ENCODE measurements at regions not wholly inside any gene's neighbourhood (a gene's known extent, or its start where the extent isn't known, plus 50 kb on each side); places are given as distances from the start of the nearest gene placed in this dataset.
"Not testable (repeated sequence)": the region's sequence is repeated elsewhere in the genome, so short reads cannot be mapped to it uniquely, and the experiment has no call there.

DNA sequence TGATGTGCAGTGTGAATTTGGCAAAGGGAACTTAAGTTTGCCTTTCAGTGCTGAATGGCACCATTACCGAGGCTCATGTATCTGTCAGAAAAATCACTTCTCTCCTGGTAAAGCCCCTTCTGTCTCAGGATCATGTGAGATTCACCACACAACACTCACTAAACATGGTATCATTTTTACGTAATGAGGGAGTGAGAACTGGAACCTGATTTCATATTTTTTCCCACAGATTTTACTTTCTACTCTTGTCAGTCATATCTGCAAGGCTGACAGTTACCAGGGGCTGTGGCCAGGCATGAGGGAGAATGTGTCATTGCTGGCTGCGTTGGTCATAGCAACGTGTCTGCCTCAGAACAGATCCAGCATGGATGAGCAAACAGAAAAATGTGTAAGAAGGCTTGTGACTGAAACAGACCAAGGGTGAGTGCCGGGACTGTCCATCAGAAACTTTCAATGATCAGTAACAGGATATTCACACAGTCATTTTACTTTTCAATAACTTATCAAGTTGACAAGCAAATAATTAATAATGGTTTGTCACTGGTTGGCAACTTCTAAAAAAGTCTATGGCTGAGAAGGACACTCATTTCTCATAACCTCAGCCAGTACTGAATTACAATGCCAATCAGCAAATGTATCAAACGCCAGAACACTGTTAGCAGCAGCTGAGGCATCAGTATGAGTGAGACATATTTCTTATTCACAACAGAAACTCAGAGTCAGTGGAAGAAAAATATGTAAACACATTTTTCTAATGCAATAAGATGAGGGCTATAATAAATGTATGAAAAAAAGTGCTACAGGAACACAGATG lies 100.5 kb downstream of the CDC42EP3 start:
- peak; percentile 31 for DNase-seq

DNA sequence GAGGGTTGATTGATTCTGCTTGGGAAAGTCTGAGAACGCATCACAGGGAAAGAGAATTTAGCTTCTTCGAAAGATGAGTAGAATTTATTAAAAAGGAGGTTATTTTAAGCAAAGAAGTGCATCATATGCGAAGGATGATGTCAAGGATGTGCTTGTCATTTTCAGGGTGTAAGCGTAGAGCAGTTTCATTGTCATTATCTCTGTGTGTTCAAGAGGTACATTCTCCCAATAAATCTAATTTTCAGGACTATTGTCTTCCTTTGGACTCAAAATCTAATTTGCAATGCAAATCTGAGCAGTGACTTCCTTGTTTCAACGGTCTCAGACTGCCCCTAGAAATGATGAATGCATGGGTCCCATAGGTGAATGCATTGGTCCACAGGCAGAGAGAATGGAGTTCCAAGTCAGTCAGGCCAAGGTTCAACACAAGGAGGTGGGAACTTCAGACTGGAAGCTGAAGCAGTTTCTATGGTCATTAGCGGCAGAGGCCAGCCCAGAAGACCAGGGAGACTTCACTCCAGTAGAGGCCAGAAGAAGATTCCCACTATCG lies 99.8 kb downstream of the CDC42EP3 start:
- DNase-seq, result no peak

DNA sequence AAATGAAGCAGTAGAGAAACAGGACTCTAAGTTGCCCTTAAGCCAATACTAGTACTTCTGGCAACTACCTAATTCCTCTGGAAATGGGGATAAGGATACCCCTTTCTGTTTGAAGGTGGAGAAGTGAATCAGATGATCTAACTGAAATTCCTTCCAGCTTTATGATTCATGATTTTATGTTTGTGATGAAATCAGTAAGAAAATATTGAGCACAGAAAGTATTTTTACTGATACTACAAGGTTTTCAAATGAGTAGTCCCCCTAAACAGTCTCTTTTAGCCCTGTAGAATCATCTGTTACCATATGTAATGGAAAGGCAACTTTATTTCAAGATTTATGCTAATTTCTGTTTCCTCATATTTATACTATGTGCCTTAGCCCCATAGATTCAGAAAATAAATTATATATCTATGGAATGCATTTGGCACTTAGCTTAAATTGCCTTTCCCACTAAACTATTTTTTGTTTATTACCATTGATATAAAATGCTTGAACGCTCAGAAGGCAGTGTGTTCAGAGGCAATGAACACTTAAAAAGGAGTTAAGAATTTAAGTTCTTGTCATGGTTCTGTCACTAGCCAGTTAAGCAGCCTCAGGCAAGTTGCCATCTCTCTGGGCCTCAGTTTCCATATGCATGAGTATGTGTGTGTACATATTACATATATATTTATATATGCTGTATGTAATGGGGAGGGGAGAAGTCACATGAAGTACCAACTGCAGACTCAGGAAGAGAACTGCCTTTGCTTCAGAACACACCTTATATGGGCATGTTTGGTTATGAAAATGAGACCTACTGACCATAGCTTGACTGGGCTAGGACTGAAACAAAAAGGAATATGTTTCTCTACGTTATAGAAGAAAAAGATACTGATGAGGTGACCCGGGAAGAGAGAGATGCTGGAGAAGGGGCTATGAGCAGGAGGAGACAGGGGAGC lies 97.7 kb downstream of the CDC42EP3 start:
- no peak for DNase-seq

DNA sequence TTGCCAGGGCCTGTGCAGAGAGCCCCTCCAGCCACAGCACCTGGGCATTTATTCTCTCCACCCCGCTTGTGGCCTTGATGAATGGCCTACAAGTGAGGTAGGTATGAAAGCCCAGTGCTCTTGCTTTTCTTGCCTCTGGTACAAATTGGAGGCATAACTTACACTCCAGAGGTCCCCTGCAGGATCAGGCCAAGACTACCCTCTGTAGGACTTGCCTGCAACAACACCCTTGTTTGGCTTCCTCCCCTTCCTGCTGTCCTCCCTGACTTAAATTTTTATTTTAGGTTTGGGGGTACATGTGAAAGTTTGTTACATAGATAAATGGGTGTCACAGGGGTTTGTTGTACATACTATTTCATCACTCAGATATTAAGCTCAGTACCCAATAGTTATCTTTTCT lies 95.7 kb downstream of the CDC42EP3 start:
- DNase-seq, result no peak

GRCh38 chr2:37576194-37576593 lies 95.2 kb downstream of the CDC42EP3 start:
- not testable (repeated sequence) for DNase-seq

DNA sequence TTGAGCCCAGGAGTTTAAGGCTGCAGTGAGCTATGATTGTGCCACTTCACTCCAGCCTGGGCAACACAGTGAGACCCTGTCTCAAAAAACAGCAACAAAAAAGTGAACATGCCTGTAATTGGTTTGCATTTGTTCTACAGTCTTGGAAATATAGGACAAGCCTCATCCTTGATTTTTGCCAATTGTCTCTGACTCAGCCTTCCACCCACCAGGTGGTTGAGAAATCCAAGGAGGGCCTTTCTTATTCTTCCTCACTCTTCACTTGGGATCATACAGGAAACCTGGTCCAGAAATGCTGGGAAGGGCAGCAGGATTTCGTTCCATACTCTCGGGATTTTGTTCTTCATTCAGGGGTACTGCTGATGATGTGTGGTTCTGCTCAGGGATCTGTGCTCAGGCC lies 94.6 kb downstream of the CDC42EP3 start:
- DNase-seq, result no peak

DNA sequence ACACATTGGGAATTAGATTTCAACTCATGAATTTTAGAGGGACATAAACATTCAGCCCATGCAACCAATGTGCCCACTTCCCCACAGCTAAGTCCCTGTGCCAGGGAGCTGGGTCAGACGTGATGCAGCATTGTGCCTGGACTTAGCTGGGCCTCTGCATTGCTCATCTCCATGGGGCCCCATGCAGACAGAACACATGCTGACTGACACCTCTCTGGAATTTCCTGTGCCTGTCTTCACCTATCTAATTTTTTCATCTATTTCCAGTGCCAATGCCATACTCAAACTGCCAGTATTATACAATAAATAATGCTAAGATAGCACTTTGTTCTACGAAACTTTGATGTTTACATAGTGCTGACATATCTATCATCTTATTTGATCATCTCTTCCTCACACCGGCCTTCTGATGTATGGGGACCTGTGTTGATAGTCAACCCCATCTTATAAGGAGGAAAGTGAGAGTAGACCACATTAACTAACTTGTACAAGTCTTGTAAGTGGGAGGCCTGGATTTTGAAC lies 92.2 kb downstream of the CDC42EP3 start:
- DNase-seq, result no peak

- not testable (repeated sequence) for DNase-seq
Observed at GRCh38 chr2:37579949-37580348, 91.5 kb downstream of the CDC42EP3 start.

GRCh38 chr2:37581433-37581832 lies 90.0 kb downstream of the CDC42EP3 start:
- DNase-seq, result no peak

DNA sequence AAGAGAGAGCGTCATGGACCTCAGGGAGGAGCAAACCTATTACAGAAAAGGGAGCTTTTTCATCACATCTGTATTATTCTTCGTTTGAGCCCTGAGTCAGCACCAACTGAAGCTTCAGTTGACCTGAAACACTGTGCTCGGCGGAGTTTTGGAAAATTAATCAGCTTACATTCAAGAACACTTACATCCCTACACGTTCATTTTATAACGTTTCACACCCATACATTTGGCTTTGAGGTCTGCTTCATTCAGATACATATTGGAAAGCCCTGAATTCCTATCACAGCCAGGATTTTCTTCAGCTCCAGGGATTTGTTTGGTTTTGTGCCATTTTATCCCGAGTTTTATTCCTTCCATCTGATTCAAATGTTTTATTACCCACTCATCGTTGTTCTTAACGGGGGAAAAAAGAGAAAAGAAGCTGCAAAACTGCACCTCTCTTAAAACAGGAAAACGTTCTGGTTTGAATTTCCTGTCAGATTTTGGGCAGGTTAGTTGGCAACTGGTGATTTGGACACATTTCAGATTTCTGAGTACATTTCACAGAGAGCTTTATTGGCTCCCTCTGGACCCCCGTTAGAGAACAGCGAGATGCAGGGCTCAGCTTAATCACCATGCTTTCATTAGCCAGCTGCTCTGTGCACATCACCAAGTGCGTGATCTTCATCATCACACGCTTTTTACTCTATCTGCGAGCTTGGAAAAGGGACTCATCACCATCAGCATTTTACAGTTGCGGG lies 88.8 kb downstream of the CDC42EP3 start:
- DNase-seq, result peak; percentile 82

- DNase-seq, result peak; percentile 31
Observed at GRCh38 chr2:37583402-37583801, 88.0 kb downstream of the CDC42EP3 start.

DNA sequence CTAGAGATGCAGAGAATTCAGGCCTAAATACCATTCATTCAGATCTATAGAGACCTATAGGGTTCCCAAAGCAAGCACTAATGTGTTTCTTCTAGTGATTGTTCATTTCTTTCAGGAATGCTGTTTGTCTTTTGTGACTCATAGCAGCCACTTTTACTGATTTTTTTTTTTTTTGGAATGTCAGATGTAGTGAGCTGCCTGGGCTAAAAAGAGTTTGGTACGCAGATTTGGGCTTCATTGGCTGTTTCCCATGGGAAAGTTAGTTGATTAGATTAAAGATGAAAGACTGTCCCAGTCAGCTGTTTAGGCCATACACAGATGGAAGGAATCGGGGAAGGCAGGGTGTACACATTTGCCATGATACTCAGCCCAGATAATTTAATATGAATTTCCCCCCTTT lies 87.6 kb downstream of the CDC42EP3 start:
- peak; percentile 41 for DNase-seq

DNA sequence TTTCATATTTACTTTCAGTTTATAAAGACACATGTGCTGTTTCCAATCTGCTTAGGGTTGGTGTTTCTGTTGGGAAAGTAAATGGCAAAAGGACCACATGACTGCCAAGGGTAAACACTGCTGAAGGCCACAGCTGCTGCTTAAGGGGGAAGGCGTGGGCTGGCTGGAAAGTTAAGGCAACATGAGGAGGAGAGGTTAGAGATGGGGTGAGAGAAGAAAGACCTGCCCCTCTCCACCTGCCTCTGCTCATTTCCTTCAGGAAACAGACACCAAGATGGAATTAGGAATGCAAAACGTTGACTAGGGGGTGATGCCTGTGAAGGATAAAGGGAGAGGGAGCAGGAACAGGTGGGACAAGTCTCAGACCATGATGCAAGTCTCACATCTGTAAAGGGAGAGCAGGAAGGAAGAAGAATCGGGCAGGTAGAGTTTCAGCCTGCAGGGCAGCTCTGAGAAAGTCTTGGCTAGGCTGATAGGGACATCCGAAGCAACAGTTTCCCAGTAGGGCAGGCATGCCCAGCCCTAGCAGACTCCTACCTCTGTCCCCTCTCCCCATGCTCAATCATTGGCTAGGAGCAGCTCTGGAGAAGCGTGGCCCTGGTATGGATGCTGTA lies 86.0 kb downstream of the CDC42EP3 start:
- peak; percentile 78 for DNase-seq

- DNase-seq, result peak; percentile 51
Observed at GRCh38 chr2:37585982-37586621, 85.3 kb downstream of the CDC42EP3 start.

GRCh38 chr2:37586663-37587317 lies 84.7 kb downstream of the CDC42EP3 start:
- DNase-seq, result no peak

- no peak for DNase-seq
Observed at GRCh38 chr2:37587817-37588216, 83.6 kb downstream of the CDC42EP3 start.

GRCh38 chr2:37588316-37588777 lies 83.1 kb downstream of the CDC42EP3 start:
- no peak for DNase-seq

- no peak for DNase-seq
Observed at GRCh38 chr2:37589298-37589697, 82.1 kb downstream of the CDC42EP3 start.

DNA sequence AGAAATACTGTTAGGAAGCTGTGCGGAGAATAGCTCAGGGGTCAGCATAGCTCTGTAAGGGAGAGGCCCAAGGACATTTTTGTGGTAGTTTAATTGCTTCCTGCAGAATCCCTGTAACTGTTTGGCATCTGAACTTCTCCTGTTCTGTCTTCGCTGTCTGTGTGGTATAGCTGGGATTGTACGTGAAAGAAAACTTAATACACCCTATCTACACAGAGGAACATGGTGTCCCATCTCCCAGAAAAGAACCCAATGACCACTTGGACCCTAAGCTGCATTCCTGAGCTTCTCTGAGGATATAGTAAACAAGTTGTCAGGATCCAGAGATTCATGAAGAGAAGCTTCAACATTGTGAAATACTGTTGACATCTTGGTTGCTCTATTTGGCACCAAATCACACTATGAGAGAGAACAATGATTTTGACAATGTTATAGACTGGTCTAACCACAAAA lies 81.3 kb downstream of the CDC42EP3 start:
- DNase-seq, result no peak
